ENCODE measurements at regions not wholly inside any gene's neighbourhood (a gene's known extent, or its start where the extent isn't known, plus 50 kb on each side); places are given as distances from the start of the nearest gene placed in this dataset.

- TF ChIP-seq CTCF (IDR thresholded peaks at IDR 0.05), result no peak
- TF ChIP-seq EZH2 (IDR thresholded peaks at IDR 0.05), result no peak
Measured at GRCh38 chr3:63179862-63180522, 98.1 kb upstream of the SYNPR start.

Measured in neural progenitor cell (in vitro differentiated cells).